Stimulated activated naive CD8-positive, alpha-beta T cell treated with anti-CD3 and anti-CD28 coated beads, Interleukin-15, Interleukin-2, amounts not matched to agents 100 ng/mL and 50 ng/mL, for 24 hours (primary cell): ENCODE measurements at regions not wholly inside any gene's neighbourhood (a gene's known extent, or its start where the extent isn't known, plus 50 kb on each side); places are given as distances from the start of the nearest gene placed in this dataset.

Experiments used
- H3K27ac Mint-ChIP-seq: one replicate; pipeline ENCODE4 v1.8.0; 2021; ENCODE audit warnings: mild to moderate bottlenecking, mixed read lengths
- H3K27me3 Mint-ChIP-seq: one replicate; pipeline ENCODE4 v1.8.0; 2021; ENCODE audit warnings: mixed read lengths
- H3K36me3 Mint-ChIP-seq: one replicate; pipeline ENCODE4 v1.8.0; 2021; ENCODE audit warnings: low read depth, mixed read lengths
- H3K4me1 Mint-ChIP-seq: one replicate; pipeline ENCODE4 v1.8.0; 2021; ENCODE audit warnings: low read depth, mixed read lengths
- H3K4me3 Mint-ChIP-seq: one replicate; pipeline ENCODE4 v1.8.0; 2021; ENCODE audit warnings: mild to moderate bottlenecking, mixed read lengths
- H3K9me3 Mint-ChIP-seq: one replicate; pipeline ENCODE4 v1.8.0; 2021; ENCODE audit warnings: mixed read lengths

- Mint-ChIP-seq H3K4me1 (no peaks in the 10 kb centered on the region), H3K27me3 (peaks cover 17% of the 10 kb centered on the region), H3K4me3 (no peak overlapping the region), H3K27ac (no peak overlapping the region), H3K36me3 (no peaks in the 10 kb centered on the region), H3K9me3 (peaks cover 4% of the 10 kb centered on the region)
Observed at GRCh38 chr2:235301202-235302076, 192.4 kb upstream of the AGAP1 start.

GRCh38 chr2:235302263-235302662 lies 191.6 kb upstream of the AGAP1 start:
- peaks cover 5% of the 10 kb centered on the region for H3K9me3 Mint-ChIP-seq
- no peak overlapping the region for H3K4me3 Mint-ChIP-seq
- peaks cover 16% of the 10 kb centered on the region for H3K27me3 Mint-ChIP-seq
- H3K4me1 Mint-ChIP-seq = no peaks in the 10 kb centered on the region
- no peak overlapping the region for H3K27ac Mint-ChIP-seq
- H3K36me3 Mint-ChIP-seq = no peaks in the 10 kb centered on the region

- Mint-ChIP-seq H3K27ac (no peak overlapping the region), H3K4me1 (no peaks in the 10 kb centered on the region), H3K36me3 (no peaks in the 10 kb centered on the region), H3K4me3 (no peak overlapping the region), H3K9me3 (peaks cover 7% of the 10 kb centered on the region), H3K27me3 (peaks cover 16% of the 10 kb centered on the region)
Observed at GRCh38 chr2:235303499-235304291, 190.1 kb upstream of the AGAP1 start.

- no peak overlapping the region for H3K4me3 Mint-ChIP-seq
- peaks cover 29% of the 10 kb centered on the region for H3K27me3 Mint-ChIP-seq
- H3K36me3 Mint-ChIP-seq = no peaks in the 10 kb centered on the region
- no peak overlapping the region for H3K27ac Mint-ChIP-seq
- peaks cover 7% of the 10 kb centered on the region for H3K9me3 Mint-ChIP-seq
- H3K4me1 Mint-ChIP-seq = no peaks in the 10 kb centered on the region
Observed at GRCh38 chr2:235305678-235306077, 188.2 kb upstream of the AGAP1 start.

- Mint-ChIP-seq H3K4me1 (no peaks in the 10 kb centered on the region), H3K27me3 (peaks cover 24% of the 10 kb centered on the region), H3K36me3 (no peaks in the 10 kb centered on the region), H3K27ac (no peak overlapping the region), H3K4me3 (no peak overlapping the region), H3K9me3 (peaks cover 7% of the 10 kb centered on the region)
Observed at GRCh38 chr2:235311044-235311443, 182.8 kb upstream of the AGAP1 start.

GRCh38 chr2:235312571-235312970 lies 181.3 kb upstream of the AGAP1 start:
- Mint-ChIP-seq H3K36me3 (no peaks in the 10 kb centered on the region), H3K4me3 (no peak overlapping the region), H3K27me3 (peaks cover 24% of the 10 kb centered on the region), H3K9me3 (peaks cover 3% of the 10 kb centered on the region), H3K4me1 (no peaks in the 10 kb centered on the region), H3K27ac (no peak overlapping the region)

GRCh38 chr2:235314371-235314930 lies 179.4 kb upstream of the AGAP1 start:
- no peak overlapping the region for H3K4me3 Mint-ChIP-seq
- H3K9me3 Mint-ChIP-seq = no peaks in the 10 kb centered on the region
- no peak overlapping the region for H3K27ac Mint-ChIP-seq
- no peaks in the 10 kb centered on the region for H3K4me1 Mint-ChIP-seq
- H3K36me3 Mint-ChIP-seq = no peaks in the 10 kb centered on the region
- H3K27me3 Mint-ChIP-seq = peaks cover 17% of the 10 kb centered on the region

GRCh38 chr2:235319095-235319494 lies 174.7 kb upstream of the AGAP1 start:
- peaks cover 15% of the 10 kb centered on the region for H3K27me3 Mint-ChIP-seq
- H3K36me3 Mint-ChIP-seq = no peaks in the 10 kb centered on the region
- no peak overlapping the region for H3K27ac Mint-ChIP-seq
- H3K9me3 Mint-ChIP-seq = no peaks in the 10 kb centered on the region
- no peak overlapping the region for H3K4me3 Mint-ChIP-seq
- no peaks in the 10 kb centered on the region for H3K4me1 Mint-ChIP-seq

- H3K27ac Mint-ChIP-seq = no peak overlapping the region
- no peaks in the 10 kb centered on the region for H3K4me1 Mint-ChIP-seq
- H3K9me3 Mint-ChIP-seq = no peaks in the 10 kb centered on the region
- H3K36me3 Mint-ChIP-seq = no peaks in the 10 kb centered on the region
- H3K27me3 Mint-ChIP-seq = peaks cover 18% of the 10 kb centered on the region
- H3K4me3 Mint-ChIP-seq = no peak overlapping the region
Observed at GRCh38 chr2:235320326-235320725, 173.5 kb upstream of the AGAP1 start.

GRCh38 chr2:235324324-235324723 lies 169.5 kb upstream of the AGAP1 start:
- no peaks in the 10 kb centered on the region for H3K4me1 Mint-ChIP-seq
- peaks cover 25% of the 10 kb centered on the region for H3K27me3 Mint-ChIP-seq
- no peaks in the 10 kb centered on the region for H3K36me3 Mint-ChIP-seq
- H3K27ac Mint-ChIP-seq = no peak overlapping the region
- no peak overlapping the region for H3K4me3 Mint-ChIP-seq
- no peaks in the 10 kb centered on the region for H3K9me3 Mint-ChIP-seq

GRCh38 chr2:235325151-235325550 lies 168.7 kb upstream of the AGAP1 start:
- H3K27me3 Mint-ChIP-seq = peaks cover 25% of the 10 kb centered on the region
- H3K4me1 Mint-ChIP-seq = no peaks in the 10 kb centered on the region
- no peaks in the 10 kb centered on the region for H3K36me3 Mint-ChIP-seq
- no peak overlapping the region for H3K27ac Mint-ChIP-seq
- H3K4me3 Mint-ChIP-seq = no peak overlapping the region
- no peaks in the 10 kb centered on the region for H3K9me3 Mint-ChIP-seq

- no peaks in the 10 kb centered on the region for H3K4me1 Mint-ChIP-seq
- H3K9me3 Mint-ChIP-seq = peaks cover 3% of the 10 kb centered on the region
- no peaks in the 10 kb centered on the region for H3K36me3 Mint-ChIP-seq
- H3K4me3 Mint-ChIP-seq = no peak overlapping the region
- H3K27ac Mint-ChIP-seq = no peak overlapping the region
- H3K27me3 Mint-ChIP-seq = peaks cover 25% of the 10 kb centered on the region
Observed at GRCh38 chr2:235328991-235329390, 164.9 kb upstream of the AGAP1 start.

- Mint-ChIP-seq H3K4me3 (no peak overlapping the region), H3K4me1 (no peaks in the 10 kb centered on the region), H3K9me3 (peaks cover 3% of the 10 kb centered on the region), H3K27me3 (peaks cover 21% of the 10 kb centered on the region), H3K36me3 (no peaks in the 10 kb centered on the region), H3K27ac (no peak overlapping the region)
Observed at GRCh38 chr2:235330775-235331451, 162.9 kb upstream of the AGAP1 start.

- H3K27ac Mint-ChIP-seq = no peak overlapping the region
- no peak overlapping the region for H3K4me3 Mint-ChIP-seq
- no peaks in the 10 kb centered on the region for H3K4me1 Mint-ChIP-seq
- H3K36me3 Mint-ChIP-seq = no peaks in the 10 kb centered on the region
- peaks cover 3% of the 10 kb centered on the region for H3K9me3 Mint-ChIP-seq
- peaks cover 19% of the 10 kb centered on the region for H3K27me3 Mint-ChIP-seq
Observed at GRCh38 chr2:235332240-235332890, 161.5 kb upstream of the AGAP1 start.
